Glutamatergic neuron (in vitro differentiated cells): ENCODE measurements at regions not wholly inside any gene's neighbourhood (a gene's known extent, or its start where the extent isn't known, plus 50 kb on each side); places are given as distances from the start of the nearest gene placed in this dataset.
"Not testable (repeated sequence)": the region's sequence is repeated elsewhere in the genome, so short reads cannot be mapped to it uniquely, and the experiment has no call there.

Experiments
- DNase-seq: peaks from one replicate; pipeline ENCODE4 v3.0.0; 2022
- H3K27ac Mint-ChIP-seq: one replicate; pipeline ENCODE4 v1.8.0; 2020; ENCODE audit warnings: mild to moderate bottlenecking, mixed read lengths, inconsistent platforms; ENCODE audit not compliant: unreplicated experiment
- H3K27me3 Mint-ChIP-seq: one replicate; pipeline ENCODE4 v1.8.0; 2020; ENCODE audit warnings: mild to moderate bottlenecking, moderate library complexity, mixed read lengths, inconsistent platforms; ENCODE audit not compliant: unreplicated experiment
- H3K36me3 Mint-ChIP-seq: one replicate; pipeline ENCODE4 v1.8.0; 2020; ENCODE audit warnings: mild to moderate bottlenecking, mixed read lengths, inconsistent platforms; ENCODE audit not compliant: unreplicated experiment
- H3K4me1 Mint-ChIP-seq: one replicate; pipeline ENCODE4 v1.8.0; 2020; ENCODE audit warnings: mild to moderate bottlenecking, low read depth, mixed read lengths, inconsistent platforms; ENCODE audit not compliant: unreplicated experiment
- H3K4me3 Mint-ChIP-seq: one replicate; pipeline ENCODE4 v1.8.0; 2020; ENCODE audit warnings: mild to moderate bottlenecking, mixed read lengths, inconsistent platforms; ENCODE audit not compliant: unreplicated experiment
- H3K9me3 Mint-ChIP-seq: one replicate; pipeline ENCODE4 v1.8.0; 2020; ENCODE audit warnings: mild to moderate bottlenecking, moderate library complexity, mixed read lengths, inconsistent platforms; ENCODE audit not compliant: unreplicated experiment
- TF ChIP-seq, protein P1 (sequence below): fragments of 200-600 bp; sonication (generic); IDR thresholded peaks from one replicate; pipeline ENCODE4 v1.5.0; 2021; ENCODE audit not compliant: partially characterized antibody, unreplicated experiment

DNA sequence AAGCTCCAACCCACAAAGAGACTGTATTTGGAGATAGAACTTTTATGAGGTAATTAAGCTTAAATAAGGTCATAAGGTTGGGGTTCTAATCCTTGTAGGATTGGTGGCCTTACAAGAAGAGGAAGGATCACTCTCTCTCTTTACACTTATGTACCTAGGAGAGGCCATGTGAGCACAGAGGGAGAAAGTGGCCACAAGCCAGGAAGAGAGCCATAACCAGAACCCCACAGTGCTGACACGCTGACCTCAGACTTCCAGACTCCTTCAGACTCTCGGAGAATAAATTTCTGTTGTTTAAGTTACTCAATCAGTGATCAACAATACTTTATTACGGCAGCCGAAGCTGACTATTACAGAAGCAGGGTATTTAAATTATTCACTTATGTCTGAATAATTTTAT is 430.5 kb upstream of the EPHA7 start:
- H3K27ac Mint-ChIP-seq = no peak overlapping the region
- H3K4me3 Mint-ChIP-seq = no peak overlapping the region
- H3K9me3 Mint-ChIP-seq = no peaks in the 10 kb centered on the region
- H3K27me3 Mint-ChIP-seq = peaks cover 1% of the 10 kb centered on the region
- DNase-seq = no peak
- no peaks in the 10 kb centered on the region for H3K4me1 Mint-ChIP-seq
- H3K36me3 Mint-ChIP-seq = no peaks in the 10 kb centered on the region
- TF ChIP-seq, protein P1, sequence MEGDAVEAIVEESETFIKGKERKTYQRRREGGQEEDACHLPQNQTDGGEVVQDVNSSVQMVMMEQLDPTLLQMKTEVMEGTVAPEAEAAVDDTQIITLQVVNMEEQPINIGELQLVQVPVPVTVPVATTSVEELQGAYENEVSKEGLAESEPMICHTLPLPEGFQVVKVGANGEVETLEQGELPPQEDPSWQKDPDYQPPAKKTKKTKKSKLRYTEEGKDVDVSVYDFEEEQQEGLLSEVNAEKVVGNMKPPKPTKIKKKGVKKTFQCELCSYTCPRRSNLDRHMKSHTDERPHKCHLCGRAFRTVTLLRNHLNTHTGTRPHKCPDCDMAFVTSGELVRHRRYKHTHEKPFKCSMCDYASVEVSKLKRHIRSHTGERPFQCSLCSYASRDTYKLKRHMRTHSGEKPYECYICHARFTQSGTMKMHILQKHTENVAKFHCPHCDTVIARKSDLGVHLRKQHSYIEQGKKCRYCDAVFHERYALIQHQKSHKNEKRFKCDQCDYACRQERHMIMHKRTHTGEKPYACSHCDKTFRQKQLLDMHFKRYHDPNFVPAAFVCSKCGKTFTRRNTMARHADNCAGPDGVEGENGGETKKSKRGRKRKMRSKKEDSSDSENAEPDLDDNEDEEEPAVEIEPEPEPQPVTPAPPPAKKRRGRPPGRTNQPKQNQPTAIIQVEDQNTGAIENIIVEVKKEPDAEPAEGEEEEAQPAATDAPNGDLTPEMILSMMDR = no peak

DNA sequence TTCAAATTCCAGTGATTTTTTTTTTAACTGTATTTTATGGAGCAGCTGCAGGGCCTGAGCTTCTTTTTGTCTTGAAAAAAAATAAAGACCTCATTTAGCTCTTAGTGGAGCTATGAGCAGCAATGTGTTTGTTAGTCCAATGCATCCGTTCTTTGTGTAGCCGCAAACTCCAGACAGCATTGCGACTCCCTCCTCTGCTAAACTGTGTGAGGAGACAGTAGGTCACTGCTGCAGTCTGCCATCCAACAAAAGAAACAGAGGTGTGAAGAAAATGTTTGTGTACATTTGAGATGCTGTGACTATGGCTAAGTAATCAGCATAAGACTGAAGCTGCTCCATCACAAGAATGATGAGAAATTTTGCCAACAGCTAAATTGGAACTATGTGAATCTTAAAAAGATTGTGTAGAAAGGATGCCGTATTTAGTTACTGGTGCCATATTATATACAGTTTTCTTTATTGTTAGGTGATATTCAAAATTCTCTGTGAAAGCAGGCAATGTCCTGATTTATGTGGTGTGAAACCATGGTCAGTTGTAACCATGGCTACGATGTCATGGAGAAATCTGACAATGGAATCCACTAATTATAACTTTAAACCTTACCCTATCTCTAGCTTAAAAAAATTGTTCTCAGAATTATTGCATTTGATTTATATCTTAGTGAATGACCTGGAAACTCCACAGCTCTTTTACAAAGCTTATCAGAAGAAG is 428.8 kb upstream of the EPHA7 start:
- H3K4me3 Mint-ChIP-seq = no peak overlapping the region
- no peak overlapping the region for H3K27ac Mint-ChIP-seq
- TF ChIP-seq, protein P1 = no peak
- peaks cover 1% of the 10 kb centered on the region for H3K27me3 Mint-ChIP-seq
- no peak for DNase-seq
- H3K36me3 Mint-ChIP-seq = no peaks in the 10 kb centered on the region
- no peaks in the 10 kb centered on the region for H3K4me1 Mint-ChIP-seq
- H3K9me3 Mint-ChIP-seq = no peaks in the 10 kb centered on the region

DNA sequence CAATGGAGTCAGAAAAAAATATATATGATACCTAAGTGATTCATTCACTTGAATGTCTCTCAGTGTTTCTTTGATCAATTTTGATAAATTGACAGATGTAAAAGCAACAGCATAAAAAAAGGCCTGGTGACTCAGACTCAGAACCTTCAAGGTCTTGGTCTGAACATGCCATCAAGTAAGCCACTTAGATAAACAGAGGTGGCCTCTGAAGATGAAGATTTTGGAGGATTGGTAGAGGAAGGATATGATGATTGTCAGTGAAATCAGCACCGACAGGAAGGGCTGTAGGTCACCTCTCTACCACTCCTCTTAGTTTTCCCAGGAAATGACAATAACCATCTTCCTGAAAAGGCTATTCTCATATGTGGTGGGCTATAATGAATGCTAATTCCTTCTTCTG is 422.8 kb upstream of the EPHA7 start:
- Mint-ChIP-seq H3K4me1 (no peaks in the 10 kb centered on the region), H3K36me3 (no peaks in the 10 kb centered on the region), H3K27me3 (peaks cover 1% of the 10 kb centered on the region), H3K27ac (no peak overlapping the region), H3K4me3 (no peak overlapping the region), H3K9me3 (no peaks in the 10 kb centered on the region)
- no peak for DNase-seq
- TF ChIP-seq, protein P1 = no peak

DNA sequence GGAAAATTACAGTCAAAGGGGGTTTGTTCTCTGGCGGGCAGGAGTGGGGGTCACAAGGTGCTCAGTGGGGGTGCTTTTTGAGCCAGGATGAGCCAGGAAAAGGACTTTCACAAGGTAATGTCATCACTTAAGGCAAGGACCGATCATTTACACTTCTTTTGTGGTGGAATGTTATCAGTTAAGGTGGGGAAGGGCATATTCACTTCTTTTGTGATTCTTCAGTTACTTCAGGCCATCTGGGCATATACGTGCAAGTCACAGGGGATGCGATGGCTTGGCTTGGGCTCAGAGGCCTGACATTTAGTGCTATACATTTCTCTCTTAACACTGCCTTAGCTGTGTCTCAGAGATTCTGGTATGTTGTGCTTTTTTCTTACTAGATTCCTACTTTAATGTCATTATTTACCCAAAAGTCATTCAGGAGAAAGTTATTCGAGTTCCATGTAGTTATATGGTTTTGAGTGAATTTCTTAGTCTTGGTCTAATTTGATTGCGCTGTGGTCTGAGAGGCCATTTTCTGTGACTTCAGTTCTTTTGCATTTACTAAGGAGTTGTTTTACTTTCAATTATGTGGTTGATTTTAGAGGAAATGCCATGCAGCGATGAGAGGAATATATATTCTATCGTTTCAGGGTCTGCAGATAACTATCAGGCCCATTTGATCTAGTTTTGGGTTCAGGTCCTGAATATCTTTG is 416.2 kb upstream of the EPHA7 start:
- H3K9me3 Mint-ChIP-seq, H3K4me3 Mint-ChIP-seq, H3K36me3 Mint-ChIP-seq, DNase-seq, H3K27me3 Mint-ChIP-seq, H3K4me1 Mint-ChIP-seq, H3K27ac Mint-ChIP-seq: not testable (repeated sequence)

DNA sequence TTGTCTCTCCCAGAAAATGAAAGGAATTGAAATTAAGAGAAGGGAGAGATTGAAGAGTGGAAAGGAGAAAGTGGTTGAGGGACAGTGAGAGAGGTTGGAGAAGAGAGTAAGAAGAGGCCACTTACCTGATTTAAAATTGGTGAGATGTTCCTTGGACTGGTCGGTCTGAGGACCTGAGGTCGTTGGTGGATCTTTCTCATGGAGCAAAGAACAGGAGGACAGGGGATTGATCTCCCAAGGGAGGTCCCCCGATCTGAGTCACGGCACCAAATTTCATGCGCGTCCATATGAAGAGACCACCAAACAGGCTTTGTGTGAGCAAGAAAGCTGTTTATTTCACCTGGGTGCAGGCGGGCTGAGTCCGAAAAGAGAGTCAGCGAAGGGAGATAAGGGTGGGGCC is 415.7 kb upstream of the EPHA7 start:
- not testable (repeated sequence) for H3K27ac Mint-ChIP-seq, H3K4me1 Mint-ChIP-seq, DNase-seq, H3K36me3 Mint-ChIP-seq, H3K4me3 Mint-ChIP-seq, H3K9me3 Mint-ChIP-seq, H3K27me3 Mint-ChIP-seq

DNA sequence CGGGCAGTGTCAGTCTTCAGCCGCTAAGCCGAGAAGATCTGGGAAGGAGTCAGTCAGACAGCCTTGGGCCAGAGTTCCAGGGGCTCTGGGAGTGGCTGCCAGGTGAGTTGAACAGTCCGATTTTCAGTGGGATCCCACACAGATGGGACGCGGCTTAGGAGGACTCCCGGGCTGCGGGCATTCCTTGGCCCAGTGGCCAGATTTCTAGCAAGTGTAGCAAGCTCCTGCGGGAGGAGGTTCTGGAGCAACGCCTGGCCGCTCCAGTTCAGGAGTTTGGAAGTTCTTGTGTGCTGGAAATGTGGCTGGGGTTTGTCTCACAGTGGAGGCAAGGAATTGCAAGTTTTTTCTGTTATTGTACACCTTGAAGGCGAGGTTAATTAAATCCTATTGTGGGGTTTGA is 414.0 kb upstream of the EPHA7 start:
- H3K4me3 Mint-ChIP-seq, H3K27me3 Mint-ChIP-seq, H3K4me1 Mint-ChIP-seq, H3K9me3 Mint-ChIP-seq, H3K27ac Mint-ChIP-seq, DNase-seq, H3K36me3 Mint-ChIP-seq: not testable (repeated sequence)

DNA sequence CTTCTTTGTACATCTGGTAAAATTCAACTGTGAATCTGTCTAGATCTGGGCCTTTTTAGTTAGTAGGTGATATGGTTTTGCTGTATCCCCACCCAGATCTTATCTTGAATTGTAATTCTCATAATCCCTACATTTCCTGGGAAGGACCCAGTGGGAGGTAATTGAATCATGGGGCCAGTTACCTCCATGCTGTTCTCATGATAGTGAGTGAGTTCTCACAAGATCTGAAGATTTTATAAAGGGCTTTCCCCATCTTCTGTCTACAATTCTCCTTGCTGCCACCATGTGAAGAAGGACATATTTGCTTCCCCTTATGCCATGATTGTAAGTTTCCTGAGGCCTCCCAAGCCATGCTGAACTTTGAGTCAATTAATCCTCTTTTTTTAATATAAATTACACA is 410.4 kb upstream of the EPHA7 start:
- not testable (repeated sequence) for H3K27ac Mint-ChIP-seq, H3K9me3 Mint-ChIP-seq, H3K27me3 Mint-ChIP-seq, H3K36me3 Mint-ChIP-seq, DNase-seq, H3K4me3 Mint-ChIP-seq, H3K4me1 Mint-ChIP-seq
